NCI-H1092 treated with DMSO at 0.1 percent for 48 hours (cell line): ENCODE measurements at regions not wholly inside any gene's neighbourhood (a gene's known extent, or its start where the extent isn't known, plus 50 kb on each side); places are given as distances from the start of the nearest gene placed in this dataset.
A peak's percentile ranks its signal among the peaks of the same experiment; 100 is the strongest.

Source experiments
- DNase-seq: peaks from one replicate; lab custom pipeline; 2025; lab: John Stamatoyannopoulos, UW

DNA sequence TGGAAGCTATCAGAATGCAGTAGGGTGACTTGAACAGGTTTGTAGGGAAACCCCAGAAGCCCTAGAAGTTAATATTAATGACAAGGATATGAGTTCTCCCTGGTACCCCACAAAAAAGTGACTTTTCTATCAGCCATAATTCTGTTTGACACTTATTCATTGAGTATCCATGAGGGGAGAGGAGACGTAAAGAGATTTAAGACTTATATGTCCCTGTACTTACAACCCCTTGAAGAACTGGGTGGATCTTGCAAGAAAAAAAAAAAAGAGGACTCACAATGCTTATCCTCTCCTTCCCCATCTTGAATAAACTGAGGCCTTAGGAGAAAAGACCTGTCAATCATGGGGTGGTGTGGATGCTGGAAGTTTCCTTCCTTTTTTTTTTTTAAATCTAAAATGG lies 203.5 kb downstream of the CBLN1 start:
- no peak for DNase-seq

DNA sequence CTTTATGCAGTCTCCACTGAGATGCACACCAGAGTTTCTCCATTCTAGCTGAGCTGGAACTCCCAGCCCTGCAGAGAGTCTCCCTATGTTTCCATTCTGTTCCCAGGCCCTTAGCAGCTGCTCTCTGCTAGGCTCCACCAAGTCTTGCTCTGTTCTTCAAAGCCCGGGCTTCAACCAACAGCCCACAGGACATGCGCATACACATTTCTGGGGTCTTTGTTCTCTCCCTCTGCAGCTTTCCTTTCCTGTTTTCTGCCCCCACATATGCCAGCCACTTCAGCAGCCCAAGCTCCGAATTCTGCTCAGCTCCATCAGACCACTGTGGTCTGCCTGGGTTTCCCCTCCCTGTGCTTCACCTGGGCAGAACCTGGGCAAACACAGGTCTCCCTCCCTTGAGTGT lies 205.9 kb downstream of the CBLN1 start:
- DNase-seq = no peak

GRCh38 chr16:49068224-49068623 lies 213.4 kb downstream of the CBLN1 start:
- no peak for DNase-seq

DNA sequence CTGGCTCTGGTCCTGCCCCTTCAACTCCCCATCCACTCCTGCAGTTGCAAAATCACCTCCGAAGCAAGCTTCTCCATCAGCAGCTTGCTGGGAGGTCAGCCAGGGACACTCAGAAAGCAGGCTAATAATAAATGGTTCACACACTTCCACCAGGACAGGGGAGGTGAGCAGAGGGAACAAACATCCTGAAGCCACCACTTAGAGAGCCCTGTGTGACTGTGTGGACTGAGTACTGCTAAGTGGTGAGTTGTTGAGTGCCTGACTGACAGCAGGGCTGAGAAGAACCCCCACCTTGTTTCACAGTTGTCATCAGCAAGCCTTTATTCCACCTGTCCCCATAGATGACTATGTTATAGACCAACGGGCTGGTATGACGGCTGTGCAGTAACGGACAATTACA lies 213.9 kb downstream of the CBLN1 start:
- DNase-seq = no peak

DNA sequence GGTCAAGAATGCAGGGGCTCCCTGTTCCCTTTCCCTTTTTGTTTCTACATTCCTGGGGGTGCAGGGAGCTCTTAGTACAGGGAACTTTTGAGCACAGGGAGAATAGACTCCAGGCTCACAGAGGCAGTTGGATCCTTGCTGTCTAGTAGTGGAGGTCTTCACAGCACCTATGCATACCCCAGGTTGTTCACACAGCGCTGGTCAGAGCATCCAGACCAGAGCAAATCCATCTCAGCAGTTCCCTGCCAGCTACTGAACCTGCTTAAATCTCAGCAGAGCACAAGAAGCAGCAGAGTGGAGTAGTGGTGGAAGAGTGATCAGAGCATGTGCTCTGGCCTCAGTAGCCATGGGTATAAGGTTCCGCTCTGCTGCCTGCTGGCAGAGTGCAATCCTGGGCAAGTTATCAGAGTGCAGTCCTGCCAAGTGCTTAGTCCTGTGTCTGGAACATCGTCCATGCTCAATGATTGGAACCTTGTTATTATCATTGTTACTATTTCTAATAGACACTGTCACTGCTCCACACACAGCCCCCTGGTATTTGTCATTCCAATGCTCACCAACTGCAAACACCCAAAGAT lies 220.4 kb downstream of the CBLN1 start:
- DNase-seq = no peak

DNA sequence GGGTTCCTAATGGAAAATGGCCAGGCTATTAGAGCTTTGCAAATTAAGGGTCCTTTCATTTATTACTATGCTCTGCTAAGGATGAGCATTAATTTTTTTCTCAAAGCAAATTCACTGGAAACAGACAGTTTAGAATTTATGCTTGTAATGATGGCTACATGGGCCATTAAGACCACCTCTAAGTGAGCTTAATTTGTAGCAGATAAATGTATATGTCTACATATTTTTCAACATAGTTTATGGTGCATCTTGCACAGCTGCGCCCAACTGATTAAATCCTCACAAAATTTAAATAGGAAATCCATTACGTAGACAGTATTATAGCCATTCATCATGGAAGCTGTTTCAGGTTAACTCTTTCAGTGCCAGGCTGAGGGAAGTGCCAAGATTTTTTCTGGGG lies 220.9 kb downstream of the CBLN1 start:
- no peak for DNase-seq

- no peak for DNase-seq
Observed at GRCh38 chr16:49058382-49058781, 223.3 kb downstream of the CBLN1 start.

- DNase-seq = no peak
Observed at GRCh38 chr16:49057936-49058335, 223.7 kb downstream of the CBLN1 start.

- no peak for DNase-seq
Observed at GRCh38 chr16:49057391-49057790, 224.2 kb downstream of the CBLN1 start.

DNA sequence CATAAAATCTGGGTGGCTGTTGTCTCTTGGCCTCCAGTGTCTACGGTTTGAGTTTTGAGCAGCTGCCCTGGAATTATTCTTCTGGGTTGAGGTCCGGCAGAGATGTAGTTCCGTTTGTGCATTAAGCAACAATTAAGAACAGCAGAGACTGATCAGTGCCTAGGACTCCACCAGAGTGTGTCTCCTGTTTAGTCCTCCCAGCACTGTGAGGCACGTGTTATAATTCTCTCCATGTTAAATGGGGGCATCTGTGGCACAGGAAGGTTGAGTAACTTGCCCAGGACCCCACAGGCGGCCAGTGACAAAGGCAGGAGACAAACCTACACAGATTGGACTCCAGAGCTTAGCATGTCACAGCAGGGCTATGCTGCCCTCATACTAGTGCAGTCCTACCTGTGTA lies 225.1 kb downstream of the CBLN1 start:
- DNase-seq = no peak

DNA sequence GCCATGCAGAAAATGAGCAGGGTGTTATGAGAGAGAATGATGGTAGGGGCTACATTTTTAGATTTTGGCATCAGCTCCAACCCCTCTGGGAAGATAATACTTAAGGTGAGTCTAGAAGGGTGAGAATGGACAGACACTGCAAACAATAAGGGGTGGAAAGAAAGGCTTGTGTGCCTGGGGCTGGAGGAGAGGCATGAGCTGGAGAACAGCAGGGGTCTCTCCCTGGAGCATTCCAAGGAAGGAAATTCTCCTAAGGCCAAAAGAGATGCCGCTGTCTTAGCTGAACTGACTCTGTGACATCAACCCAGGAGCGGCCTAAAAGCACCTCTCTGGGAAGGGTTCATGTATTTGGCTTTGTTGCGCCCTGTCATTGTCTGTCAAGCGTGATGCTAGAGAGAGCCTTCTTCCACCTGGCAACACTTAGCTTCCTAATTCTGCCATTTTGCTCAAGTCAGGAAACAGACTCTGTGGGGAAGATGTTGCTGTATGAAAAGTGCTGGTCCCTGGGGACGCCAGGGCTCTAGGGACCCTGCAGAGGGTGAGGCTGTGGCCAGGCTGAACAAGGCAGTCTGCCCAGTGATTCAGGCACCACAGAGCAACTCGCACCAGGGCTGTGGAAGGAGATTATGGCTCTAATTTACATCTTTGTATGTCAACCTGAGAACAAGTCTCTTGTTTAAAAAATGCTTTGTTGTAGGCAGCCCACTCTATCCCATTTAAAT lies 225.7 kb downstream of the CBLN1 start:
- peak; percentile 29 for DNase-seq

DNA sequence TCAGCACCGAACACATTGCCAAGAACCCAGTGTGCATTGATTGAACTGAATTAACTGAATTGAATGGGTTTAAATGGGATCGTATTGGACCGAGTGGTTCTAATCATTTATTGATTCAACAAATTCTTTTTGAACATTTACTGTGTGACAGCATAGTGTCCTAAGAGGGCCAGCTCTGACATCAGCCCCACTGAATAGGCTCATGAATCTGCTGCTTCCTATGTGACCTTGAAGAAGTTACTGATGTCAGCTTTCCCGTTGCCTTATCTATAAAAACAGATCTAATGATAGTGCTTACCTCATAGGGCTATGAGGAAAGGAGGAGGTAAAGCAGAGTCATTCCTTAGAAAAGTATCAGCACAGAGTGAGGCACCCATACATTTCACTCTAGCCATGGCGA lies 226.3 kb downstream of the CBLN1 start:
- no peak for DNase-seq

DNA sequence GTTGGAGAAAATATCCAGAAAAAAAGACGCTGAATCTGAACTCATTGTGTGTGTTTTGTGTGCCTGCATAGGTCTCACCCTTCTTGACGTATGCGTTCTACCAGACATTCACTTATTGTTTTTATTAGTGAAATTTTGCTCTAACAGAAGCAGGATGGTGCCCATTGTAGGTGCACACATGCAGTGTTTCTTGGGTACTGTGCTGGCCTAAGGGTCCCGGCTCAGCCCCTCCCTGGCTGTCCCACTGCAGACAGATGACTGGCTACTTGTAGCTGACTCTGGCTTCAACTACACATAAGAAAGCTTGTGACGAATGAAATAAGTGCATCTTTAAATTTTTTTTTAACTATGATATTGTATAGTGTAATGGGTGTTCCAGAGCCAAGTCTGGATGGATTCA lies 227.0 kb downstream of the CBLN1 start:
- DNase-seq = no peak

DNA sequence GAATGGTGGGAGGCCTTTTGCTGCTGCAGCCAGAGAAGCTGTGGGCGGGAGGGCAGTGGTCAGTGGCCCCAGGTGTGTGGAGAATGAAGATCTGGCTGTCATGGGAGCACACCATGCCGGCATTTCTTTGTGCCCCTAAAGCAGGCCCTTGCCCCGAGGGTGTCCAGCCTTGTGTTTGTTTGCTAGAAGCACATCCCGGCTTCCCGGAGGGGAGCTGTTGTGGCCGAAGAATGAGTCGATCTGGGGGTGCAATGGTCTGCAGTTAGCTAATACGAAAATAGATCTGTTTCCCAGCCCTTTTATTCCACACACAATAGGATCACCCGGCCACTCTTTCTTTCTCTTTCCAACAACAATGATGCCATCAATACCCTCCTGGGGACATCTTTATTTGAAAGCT lies 228.8 kb downstream of the CBLN1 start:
- DNase-seq = no peak

GRCh38 chr16:49051576-49051975 lies 230.1 kb downstream of the CBLN1 start:
- peak; percentile 11 for DNase-seq

DNA sequence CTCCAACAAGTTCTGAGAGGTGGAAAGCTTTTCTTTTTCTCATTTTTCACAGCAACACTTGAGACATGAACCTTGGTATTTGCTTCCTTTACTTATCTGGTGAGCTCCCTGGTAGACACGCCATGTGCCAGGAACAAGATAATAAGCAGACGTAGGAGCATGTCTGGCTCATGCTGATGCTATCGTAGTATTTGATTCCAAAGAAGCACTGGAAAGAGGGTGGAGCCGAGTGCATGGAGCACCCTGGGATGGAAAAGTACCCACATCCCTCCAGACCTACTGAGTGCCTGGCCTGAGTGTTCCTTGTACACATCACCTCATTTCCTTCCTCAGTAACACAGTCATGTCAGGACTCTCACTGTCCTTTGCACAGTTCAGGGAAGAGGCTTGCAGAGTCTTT lies 231.0 kb downstream of the CBLN1 start:
- no peak for DNase-seq

DNA sequence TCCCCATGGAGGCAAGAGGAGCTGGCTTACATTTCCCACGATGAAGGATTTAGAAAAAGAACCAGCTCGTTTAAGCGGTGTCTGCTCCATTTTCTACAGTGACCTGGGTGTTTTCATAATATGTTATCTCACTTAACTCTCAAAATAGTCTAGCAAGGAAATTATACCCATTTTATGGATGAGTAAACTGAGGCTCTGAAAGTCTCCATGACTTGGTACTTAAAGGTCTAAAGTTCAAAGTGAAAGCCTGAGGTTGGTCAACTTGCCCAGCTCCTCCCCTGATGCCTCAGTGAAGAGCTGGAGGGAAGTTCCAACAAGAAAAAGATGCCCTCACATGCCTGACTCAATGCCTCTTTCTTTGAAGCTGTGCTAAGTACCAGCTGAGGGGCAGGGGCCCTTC lies 232.0 kb downstream of the CBLN1 start:
- no peak for DNase-seq

- DNase-seq = no peak
Observed at GRCh38 chr16:49049191-49049590, 232.4 kb downstream of the CBLN1 start.

DNA sequence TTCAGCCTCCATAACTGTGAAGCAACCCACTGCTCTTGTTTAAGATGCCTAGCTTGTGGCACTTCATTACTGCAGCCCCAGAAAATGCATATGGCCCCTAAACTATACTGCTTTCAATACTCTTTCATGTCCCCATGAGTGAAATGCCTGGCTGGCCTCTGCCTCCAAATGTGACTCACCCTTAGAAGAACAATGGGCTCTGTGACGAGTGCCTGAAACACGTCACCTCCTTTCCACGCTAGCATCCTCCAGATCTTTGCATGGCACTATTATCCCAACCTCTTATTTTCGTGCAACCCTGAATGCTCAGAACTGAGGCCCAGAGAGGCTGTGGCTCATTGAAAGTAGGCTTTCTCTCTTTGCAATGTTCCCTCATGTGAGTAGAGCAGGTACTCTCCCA lies 233.1 kb downstream of the CBLN1 start:
- DNase-seq = no peak

DNA sequence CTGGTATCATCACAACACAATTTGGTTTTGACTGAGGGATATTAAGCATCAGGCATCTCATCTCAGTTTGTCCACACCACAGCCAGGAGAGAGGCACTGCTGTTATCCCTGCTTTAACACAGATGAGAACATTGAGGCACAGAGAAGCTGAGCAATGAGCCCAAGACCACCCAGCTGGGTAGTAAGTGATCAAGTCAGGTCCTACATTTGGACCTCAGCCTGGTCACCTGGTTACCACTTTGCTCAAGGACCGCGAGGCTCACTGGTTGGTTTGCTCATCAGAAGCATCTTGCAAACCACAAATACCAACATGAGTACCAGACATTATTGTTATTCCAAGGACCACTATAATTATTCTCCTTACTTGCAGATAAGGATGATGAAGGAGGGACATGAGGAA lies 245.5 kb downstream of the CBLN1 start:
- no peak for DNase-seq

GRCh38 chr16:49027420-49027819 lies 254.2 kb downstream of the CBLN1 start:
- no peak for DNase-seq

GRCh38 chr16:49026566-49027181 lies 255.0 kb downstream of the CBLN1 start:
- DNase-seq = no peak

DNA sequence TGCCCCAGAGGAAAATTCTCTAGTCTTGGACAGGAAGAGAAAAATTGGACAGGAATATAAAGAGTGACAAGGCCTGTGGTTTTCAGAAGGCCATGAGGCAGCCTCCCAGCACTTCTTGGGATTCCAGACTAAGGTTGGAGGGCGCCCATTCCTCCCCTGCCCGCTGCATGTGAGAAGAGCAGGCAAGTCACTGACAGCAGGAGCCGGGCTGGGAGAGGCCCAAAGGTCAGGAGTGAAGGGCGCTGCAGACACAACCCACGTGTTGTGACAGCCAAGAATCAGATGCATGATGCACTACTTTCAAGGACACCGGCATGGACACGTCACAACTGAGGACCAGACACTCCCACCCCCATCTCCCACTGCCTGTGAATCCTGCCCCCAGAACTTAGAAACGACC lies 256.7 kb downstream of the CBLN1 start:
- no peak for DNase-seq

DNA sequence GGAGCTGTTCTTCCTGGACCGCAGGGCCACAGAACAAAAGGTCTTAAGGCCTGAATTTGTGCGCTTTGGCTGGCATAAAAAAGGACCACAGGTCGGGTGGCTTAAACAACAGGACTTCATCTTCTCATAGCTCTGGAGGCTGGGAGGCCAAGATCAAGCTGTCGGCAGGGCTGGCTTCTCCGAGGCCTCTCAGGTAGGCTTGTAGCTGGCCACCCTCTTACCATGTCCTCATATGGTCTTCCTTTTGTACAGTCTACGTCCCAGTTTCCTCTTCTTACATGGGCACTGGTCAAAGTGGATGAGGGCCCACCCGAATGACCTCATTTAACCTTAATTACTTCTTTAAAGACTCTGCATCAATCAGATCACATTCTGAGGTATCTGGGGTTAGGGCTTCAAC lies 257.6 kb downstream of the CBLN1 start:
- no peak for DNase-seq
